Brain microvascular endothelial cell (primary cell): ENCODE measurements at regions not wholly inside any gene's neighbourhood (a gene's known extent, or its start where the extent isn't known, plus 50 kb on each side); places are given as distances from the start of the nearest gene placed in this dataset.

Source experiments
- DNase-seq: peaks from one replicate; pipeline ENCODE4 v3.0.0-alpha.2; 2020
- H3K27ac ChIP-seq: fragments of 250-450 bp; sonication (Bioruptor Pico); 2 replicates; pipeline ENCODE4 v1.5.1; 2020; ENCODE audit warnings: mild to moderate bottlenecking, moderate library complexity
- H3K27me3 ChIP-seq: fragments of 250-450 bp; sonication (Bioruptor Pico); replicated peaks from 2 replicates; pipeline ENCODE4 v1.5.1; 2020; ENCODE audit warnings: mild to moderate bottlenecking
- H3K36me3 ChIP-seq: fragments of 250-450 bp; sonication (Bioruptor Pico); replicated peaks from 2 replicates; pipeline ENCODE4 v1.5.1; 2020; ENCODE audit warnings: mild to moderate bottlenecking
- H3K4me3 ChIP-seq: 2 replicates; pipeline ENCODE4 v1.5.1; 2011; ENCODE audit warnings: low read depth, mild to moderate bottlenecking, control low read depth, low read length, moderate library complexity
- in situ Hi-C: cut with HindIII; loops from 2 replicates; pipeline ENCODE4 v1.10.0; 2017; ENCODE audit warnings: low sequenced_read_pairs, low pct_ligation_motif_present
- TF ChIP-seq, protein P1 (sequence below): IDR thresholded peaks from 2 replicates; pipeline ENCODE4 v1.5.1; 2011; ENCODE audit warnings: low read depth, mild to moderate bottlenecking, moderate library complexity, low read length, control low read depth, inconsistent platforms; ENCODE audit errors: missing control alignments

DNA sequence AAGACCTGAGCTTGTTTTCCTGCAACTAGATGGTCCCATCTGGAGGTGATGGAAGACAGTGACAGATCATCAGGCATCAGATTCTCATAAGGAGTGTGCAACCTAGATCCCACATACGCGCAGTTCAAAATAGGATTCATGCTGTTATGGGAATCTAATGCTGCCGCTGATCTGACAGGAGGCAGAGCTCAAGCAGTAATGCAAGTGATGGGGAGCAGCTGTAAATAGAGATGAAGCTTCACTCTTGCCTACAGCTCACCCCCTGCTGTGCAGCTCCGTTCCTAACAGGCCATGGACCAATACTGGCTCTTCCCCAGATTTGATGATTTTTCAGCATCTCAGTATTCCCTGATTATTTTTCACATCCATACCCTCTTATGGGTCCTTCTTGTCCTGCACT is 208.4 kb upstream of the RXFP2 start:
- TF ChIP-seq, protein P1, sequence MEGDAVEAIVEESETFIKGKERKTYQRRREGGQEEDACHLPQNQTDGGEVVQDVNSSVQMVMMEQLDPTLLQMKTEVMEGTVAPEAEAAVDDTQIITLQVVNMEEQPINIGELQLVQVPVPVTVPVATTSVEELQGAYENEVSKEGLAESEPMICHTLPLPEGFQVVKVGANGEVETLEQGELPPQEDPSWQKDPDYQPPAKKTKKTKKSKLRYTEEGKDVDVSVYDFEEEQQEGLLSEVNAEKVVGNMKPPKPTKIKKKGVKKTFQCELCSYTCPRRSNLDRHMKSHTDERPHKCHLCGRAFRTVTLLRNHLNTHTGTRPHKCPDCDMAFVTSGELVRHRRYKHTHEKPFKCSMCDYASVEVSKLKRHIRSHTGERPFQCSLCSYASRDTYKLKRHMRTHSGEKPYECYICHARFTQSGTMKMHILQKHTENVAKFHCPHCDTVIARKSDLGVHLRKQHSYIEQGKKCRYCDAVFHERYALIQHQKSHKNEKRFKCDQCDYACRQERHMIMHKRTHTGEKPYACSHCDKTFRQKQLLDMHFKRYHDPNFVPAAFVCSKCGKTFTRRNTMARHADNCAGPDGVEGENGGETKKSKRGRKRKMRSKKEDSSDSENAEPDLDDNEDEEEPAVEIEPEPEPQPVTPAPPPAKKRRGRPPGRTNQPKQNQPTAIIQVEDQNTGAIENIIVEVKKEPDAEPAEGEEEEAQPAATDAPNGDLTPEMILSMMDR: no peak
- in situ Hi-C loops: no loop called here
- H3K27me3 ChIP-seq: no peaks in the 10 kb centered on the region
- H3K4me3 ChIP-seq: no peak overlapping the region
- H3K27ac ChIP-seq: no peak overlapping the region
- no peaks in the 10 kb centered on the region for H3K36me3 ChIP-seq
- DNase-seq: no peak

DNA sequence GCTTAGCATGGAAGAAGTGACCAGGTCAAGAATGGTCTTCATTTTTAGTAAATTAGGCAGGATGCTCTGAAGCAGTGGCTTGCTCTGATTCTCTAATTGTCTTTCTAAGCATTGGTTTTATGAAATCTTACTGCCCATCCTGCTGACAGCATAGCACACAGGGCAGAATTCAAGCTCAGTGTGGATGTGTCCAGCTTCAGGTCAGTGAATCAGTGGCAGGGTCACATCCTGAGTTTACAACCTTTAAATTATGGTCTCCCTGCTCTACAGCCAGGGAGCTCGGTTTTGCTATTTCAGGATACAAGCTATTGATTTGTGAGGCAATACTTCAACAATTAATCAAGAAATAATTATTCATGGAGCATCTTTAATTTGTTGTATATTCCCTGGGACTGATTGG is 202.3 kb upstream of the RXFP2 start:
- H3K4me3 ChIP-seq: no peak overlapping the region
- in situ Hi-C loops: no loop called here
- no peaks in the 10 kb centered on the region for H3K36me3 ChIP-seq
- TF ChIP-seq, protein P1: no peak
- no peaks in the 10 kb centered on the region for H3K27me3 ChIP-seq
- H3K27ac ChIP-seq: no peak overlapping the region
- no peak for DNase-seq

DNA sequence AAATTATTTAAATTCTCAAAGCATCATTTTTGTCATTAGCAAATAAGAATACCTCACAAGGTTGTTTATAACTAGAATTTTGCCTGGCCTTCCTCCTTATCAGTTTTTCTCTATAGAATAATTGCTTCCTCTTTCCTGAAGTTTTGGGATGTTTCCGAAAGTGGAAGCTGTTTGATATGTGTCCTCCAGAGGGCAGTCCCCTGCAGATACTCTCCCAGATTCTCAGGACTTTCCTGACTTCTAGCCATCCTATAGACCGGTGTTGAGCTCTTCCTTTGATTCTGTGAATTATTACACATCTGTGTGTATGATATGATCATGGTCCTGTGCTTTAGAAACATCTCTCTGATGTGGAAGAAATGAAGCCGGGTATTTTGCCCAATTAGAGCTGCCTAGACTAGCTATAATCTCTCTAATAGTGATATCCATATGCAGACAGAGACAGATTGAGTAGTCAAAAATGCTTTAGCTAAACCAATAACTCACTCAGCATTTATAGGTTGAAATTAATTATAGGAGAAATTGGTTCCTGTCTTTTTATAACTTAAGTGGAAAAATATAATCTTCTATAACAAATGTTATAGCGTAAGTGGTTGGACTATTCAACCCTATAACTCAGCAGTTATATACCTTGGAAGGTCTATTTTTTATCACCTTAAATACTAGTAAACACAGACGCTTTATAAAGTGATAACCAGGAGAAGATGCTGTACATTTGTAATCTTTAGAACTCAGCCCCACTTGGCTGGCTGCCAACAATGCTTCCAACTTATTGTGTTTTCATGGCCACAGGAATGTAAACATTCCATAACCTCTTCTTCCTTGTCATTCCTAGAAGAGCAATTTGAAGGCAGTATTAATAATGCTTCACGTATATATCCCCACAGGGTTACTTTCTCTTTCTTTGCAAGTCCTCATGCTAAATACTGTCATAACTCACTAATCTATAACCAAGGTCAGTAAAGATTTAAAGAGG is 201.0 kb upstream of the RXFP2 start:
- in situ Hi-C loops: no loop called here
- TF ChIP-seq, protein P1: peak; percentile 83
- Histone ChIP-seq H3K27ac (no peak overlapping the region), H3K36me3 (no peaks in the 10 kb centered on the region), H3K4me3 (no peak overlapping the region), H3K27me3 (no peaks in the 10 kb centered on the region)
- peak; percentile 82 for DNase-seq

DNA sequence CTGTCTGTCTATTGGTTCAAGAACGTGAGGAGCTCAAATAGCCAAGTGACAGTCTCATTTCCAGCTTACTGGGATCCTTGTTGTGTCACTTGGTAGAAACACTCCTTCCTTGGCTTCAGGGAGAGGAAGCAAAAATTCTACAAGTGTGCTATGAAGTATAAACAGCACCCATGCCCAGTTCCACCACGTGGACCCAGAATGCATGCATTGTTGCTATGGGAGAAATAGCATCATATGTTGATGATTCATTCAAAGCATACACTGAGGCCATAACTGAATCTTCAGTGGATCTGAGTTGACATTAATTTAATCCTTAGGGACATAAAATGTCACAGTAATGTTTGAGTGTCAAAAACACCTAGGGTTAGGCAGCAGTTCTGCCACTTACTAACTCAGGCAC is 199.0 kb upstream of the RXFP2 start:
- no peak for DNase-seq
- no peak overlapping the region for H3K4me3 ChIP-seq
- no peak overlapping the region for H3K27ac ChIP-seq
- peaks cover 2% of the 10 kb centered on the region for H3K27me3 ChIP-seq
- in situ Hi-C loops: no loop called here
- no peaks in the 10 kb centered on the region for H3K36me3 ChIP-seq
- TF ChIP-seq, protein P1: no peak

DNA sequence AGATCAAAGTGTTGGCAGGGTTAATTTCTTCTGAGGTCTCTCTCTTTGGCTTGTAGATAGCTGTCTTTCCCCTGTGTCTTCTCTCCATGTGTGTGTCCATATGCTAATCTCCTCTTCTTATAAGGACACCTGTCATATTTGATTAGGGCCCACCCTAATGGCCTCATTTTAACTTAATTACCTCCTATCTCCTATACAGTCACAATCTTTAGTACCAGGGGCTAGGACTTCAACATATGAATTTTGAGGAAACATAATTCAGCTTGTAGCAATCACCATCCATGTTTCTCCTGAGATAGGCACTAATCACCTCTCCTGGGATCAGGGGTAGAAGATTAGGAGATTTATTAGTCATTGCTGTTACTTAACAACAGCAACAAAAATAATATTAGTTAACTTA is 196.1 kb upstream of the RXFP2 start:
- DNase-seq: no peak
- no peak overlapping the region for H3K27ac ChIP-seq
- H3K36me3 ChIP-seq: no peaks in the 10 kb centered on the region
- TF ChIP-seq, protein P1: no peak
- in situ Hi-C loops: no loop called here
- no peak overlapping the region for H3K4me3 ChIP-seq
- H3K27me3 ChIP-seq: peaks cover 4% of the 10 kb centered on the region
